ENCODE measurements at regions not wholly inside any gene's neighbourhood (a gene's known extent, or its start where the extent isn't known, plus 50 kb on each side); places are given as distances from the start of the nearest gene placed in this dataset.
"Not testable (repeated sequence)": the region's sequence is repeated elsewhere in the genome, so short reads cannot be mapped to it uniquely, and the experiment has no call there.

GRCh38 chr2:195461010-195461409 lies 196.0 kb upstream of the SLC39A10 start:
- DNase-seq (ENCODE audit: low read depth), result no peak

GRCh38 chr2:195458936-195459335 lies 198.1 kb upstream of the SLC39A10 start:
- no peak for DNase-seq (ENCODE audit: low read depth)

DNA sequence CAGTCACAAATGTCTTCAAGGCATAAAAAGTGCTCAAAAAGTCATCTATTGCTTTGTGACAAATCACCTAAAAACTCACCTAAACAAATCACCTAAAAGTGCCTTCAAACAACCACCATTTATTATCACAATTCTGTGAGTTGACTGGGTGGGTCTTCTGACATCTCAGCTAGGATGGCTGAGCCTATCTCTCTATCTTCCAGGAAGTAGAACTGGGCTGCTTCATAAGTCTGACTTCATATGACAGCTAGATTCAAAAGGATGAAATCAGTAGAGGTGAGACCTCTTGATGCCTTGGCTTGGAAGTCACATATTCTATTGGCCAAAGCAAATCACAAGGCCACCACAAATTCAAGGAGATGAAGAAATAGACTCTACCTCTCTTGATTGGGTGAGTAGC lies 199.2 kb upstream of the SLC39A10 start:
- DNase-seq (ENCODE audit: low read depth), result no peak

- no peak for DNase-seq (ENCODE audit: low read depth)
Measured at GRCh38 chr2:195456771-195457170, 200.3 kb upstream of the SLC39A10 start.

DNA sequence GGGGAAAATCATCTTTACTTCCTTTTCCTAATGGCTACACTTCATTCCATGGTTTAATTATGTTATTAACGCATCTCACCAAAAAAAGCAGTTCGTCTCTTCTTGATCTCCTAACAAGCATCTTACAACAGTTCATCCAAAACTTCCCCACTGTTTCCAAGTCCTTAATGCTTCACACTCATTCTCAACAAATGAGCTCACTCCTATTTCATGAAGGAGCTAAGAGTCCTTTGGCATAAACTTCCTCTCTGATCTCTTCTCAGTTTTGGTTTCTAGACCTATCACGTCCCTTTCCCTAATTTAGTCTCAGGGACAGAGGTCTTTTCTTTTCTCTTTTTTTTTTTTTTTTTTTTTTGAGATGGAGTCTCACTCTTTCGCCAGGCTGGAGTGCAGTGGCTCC lies 205.9 kb upstream of the SLC39A10 start:
- DNase-seq (ENCODE audit: low read depth), result no peak

DNA sequence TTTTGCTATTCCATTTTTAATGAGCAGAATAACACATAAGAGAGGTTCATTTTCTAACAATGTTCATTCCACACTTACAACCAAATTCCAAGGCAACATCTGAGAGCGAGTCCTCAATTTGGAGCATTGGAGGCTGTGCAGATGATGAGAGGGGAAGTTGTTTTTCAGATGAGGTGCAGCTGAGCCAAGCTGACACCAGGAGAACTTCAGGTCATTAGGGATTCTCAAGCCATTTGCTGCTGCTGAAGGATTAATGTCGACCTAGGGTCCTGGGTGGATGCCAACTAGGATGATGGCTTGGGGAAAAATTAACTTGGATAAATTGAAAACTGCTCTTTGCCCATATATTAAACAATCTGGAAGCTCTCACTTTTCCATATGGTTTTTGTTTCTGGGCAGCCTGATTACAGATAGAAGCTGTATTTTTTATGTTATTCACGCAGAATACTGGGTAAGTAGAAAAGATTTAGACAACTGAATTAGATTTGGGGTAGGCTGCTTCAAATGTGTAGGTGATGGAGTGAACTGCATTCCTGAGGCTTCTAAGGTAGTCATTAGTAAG lies 206.4 kb upstream of the SLC39A10 start:
- no peak for DNase-seq (ENCODE audit: low read depth)

DNA sequence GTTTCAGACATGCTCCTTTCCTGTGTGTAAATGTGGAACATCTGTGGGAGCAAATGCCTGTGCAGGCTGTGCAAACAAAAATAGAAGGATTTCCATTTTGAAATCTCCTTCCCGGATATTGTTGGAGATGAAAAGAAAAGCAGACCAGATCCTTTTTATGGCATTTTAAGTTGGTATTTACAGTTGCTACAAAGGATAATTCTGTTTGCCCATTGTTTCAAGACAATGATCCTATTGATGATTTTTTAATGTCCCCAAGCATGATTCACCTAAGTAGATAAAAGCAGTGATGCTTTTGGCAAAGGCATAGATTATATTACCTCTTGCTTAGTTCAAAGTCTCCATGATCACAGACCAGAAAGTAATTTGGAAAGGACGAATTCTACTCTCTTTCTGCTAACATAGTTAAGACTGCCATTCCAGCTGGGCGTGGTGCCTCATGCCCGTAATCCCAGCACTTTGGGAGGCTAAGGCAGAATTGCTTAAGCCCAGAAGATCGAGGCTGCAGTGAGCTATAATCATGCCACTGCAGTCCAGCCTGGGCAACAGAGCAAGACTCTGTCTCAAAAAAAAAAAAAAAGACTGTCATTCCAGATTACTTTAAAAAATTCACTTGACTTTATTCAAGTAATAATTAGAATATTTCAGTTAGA lies 209.6 kb upstream of the SLC39A10 start:
- DNase-seq (ENCODE audit: low read depth), result no peak

DNA sequence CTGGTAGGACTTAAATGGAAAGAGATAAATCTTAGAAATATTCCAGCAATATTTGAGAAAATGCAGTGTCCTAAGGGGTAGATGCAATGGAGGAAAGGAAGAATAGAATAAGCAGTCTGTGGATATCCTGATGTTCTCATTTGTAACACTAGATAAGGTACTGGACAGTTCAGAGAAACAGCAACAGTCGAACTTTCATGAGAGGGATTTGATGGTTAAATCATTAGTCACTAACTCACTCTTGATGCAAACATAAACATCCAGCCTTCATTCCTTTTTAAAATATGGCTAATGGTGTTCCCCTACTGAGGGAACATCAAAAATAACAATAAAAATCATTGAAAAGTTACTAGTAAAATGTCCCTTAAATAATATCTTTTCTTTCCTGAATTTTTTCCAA lies 211.4 kb upstream of the SLC39A10 start:
- DNase-seq (ENCODE audit: low read depth), result no peak

DNA sequence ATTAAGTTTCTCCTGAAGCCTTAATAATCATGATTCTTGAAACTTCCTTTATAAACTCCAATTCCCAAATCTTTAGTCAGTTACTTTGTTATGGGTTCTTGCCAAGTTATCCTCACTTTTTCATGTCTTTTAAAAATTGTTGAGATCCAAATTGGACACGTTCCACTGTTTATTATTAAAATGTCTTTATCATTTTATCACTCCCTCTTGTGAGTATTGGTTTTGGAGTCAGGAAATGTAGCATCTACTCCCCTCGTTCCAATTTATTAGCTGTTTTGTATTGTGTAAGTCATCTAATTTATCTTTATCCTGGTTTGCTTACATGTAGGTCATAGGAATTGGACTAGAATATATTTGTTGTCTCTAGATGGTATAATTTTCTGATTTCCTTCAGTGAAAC lies 213.1 kb upstream of the SLC39A10 start:
- no peak for DNase-seq (ENCODE audit: low read depth)

GRCh38 chr2:195442458-195443175 lies 214.4 kb upstream of the SLC39A10 start:
- DNase-seq (ENCODE audit: low read depth), result no peak

- no peak for DNase-seq (ENCODE audit: low read depth)
Measured at GRCh38 chr2:195438692-195439091, 218.3 kb upstream of the SLC39A10 start.

- no peak for DNase-seq (ENCODE audit: low read depth)
Measured at GRCh38 chr2:195437521-195437920, 219.5 kb upstream of the SLC39A10 start.

DNA sequence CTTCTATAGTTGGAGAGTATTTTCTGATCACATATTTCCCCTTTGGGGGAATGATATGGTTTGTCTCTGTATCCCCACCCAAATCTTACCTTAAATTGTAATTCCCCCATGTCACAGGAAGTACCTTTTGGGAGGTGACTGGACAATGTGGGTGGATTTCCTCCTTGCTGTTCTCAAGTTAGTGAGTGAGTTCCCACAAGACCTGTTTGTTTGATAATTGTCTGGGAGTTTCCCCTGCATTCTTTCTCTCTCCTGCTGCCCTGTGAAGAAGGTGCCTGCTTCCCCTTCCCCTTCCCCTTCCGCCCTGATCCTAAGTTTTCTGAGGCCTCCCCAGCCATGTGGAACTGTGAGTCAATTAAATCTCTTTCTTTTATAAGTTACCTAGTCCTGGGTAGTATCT lies 222.7 kb upstream of the SLC39A10 start:
- no peak for DNase-seq (ENCODE audit: low read depth)

GRCh38 chr2:195433729-195434128 lies 223.3 kb upstream of the SLC39A10 start:
- DNase-seq (ENCODE audit: low read depth), result not testable (repeated sequence)

DNA sequence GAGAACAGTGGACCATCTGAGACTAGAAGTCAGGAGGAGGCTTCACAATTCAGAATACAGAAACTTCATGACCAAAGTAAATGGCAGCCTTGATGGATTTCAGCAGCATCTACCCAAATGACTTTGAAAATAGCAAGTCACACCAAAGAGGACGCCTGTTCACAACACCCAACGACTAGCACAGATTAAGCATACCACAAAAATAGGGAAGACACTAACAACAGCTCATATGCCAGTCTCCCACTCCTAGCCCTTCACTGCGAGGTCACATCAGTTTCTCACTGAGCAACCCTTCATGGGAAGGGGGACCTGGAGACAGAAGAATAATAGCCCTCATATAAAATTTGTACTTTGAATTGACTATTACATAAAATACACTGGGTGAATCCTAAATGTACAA lies 228.4 kb upstream of the SLC39A10 start:
- no peak for DNase-seq (ENCODE audit: low read depth)

DNA sequence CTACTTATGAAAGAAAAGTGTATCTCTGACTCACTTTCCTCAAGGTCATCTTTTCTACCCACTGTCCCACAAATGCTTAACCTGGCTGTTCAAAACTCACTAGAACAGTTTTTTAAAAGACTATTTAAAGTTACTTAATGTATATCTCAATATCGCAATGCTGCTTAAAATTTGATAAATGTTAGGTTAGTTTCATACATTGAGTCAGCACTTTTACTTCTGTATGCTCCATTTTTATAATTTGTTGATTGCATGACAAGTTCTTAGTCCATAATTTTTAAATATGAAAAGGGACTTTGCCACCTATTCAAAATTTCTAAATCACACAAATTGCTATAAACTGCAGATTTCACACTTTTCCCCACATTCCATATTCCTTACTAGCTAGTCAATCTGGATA lies 231.7 kb upstream of the SLC39A10 start:
- DNase-seq (ENCODE audit: low read depth), result no peak

- no peak for DNase-seq (ENCODE audit: low read depth)
Measured at GRCh38 chr2:195419033-195419432, 238.0 kb upstream of the SLC39A10 start.

- DNase-seq (ENCODE audit: low read depth), result no peak
Measured at GRCh38 chr2:195414537-195415100, 242.4 kb upstream of the SLC39A10 start.

DNA sequence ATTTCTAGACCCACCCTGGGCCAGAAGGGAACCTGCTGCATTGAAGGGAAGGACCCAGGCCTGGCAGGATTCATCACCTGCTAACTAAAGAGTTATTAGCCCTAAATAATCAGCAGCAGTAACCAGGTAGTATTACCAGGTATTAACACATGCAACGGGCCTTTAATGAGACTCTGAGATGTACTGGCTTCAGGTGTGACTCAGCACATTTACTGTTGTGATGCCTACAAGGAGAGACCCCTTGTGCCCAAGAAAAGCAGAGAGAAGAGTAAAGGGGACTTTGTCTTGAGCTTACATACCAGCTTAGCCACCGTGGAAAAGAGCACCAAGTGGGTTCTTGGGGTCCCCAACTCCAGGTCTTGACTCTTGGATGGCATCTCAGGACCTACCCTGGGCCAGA lies 243.1 kb upstream of the SLC39A10 start:
- no peak for DNase-seq (ENCODE audit: low read depth)

- no peak for DNase-seq (ENCODE audit: low read depth)
Measured at GRCh38 chr2:195413422-195413821, 243.6 kb upstream of the SLC39A10 start.

DNA sequence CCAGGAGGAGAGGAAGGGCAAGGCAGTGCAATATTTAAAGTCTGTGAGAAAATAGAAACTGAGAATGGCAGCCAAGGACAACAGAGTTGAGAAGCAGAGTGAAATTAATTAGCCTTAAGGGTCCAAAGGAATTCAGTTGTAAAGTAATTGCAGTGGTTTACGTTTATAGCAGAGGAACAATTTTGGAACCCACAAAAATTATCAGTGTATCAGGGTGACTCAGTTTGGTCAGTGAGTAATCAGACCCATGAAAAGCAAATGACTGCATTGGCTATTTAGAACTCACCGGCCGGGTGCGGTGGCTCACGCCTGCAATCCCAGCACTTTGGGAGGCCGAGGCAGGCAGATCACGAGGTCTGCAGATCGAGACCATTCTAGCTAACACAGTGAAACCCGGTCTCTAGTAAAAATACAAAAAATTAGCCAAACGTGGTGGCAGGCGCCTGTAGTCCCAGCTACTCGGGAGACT lies 245.8 kb upstream of the SLC39A10 start:
- DNase-seq (ENCODE audit: low read depth), result no peak

GRCh38 chr2:195410074-195410671 lies 246.9 kb upstream of the SLC39A10 start:
- no peak for DNase-seq (ENCODE audit: low read depth)

DNA sequence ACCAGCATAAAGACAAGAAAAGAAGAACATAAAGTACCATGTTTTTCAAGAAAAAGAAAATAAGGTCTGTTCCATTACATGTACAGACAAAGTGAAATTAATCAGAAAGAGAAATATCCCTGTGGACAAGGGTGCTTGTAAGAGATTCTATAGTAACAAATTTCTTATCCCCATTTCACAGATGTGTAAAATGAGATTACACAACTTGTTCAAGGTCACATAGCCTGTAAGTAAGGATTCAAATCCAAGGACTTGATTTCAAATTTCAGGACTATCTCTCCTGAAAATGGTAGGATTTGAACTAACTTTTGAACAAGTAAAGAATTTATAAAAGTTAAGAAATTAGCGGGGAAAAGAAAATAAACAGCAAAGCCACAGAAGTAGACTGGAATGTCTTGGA lies 248.2 kb upstream of the SLC39A10 start:
- no peak for DNase-seq (ENCODE audit: low read depth)

Data from activated T-helper 9 cell treated with anti-CD3 and anti-CD28 coated beads, Interleukin-2, amount 50 U/mL, for 16 hours (primary cell).